HG03520 (cell line): ENCODE measurements at regions not wholly inside any gene's neighbourhood (a gene's known extent, or its start where the extent isn't known, plus 50 kb on each side); places are given as distances from the start of the nearest gene placed in this dataset.

Experiments
- ATAC-seq: cut with Tn5 transposase; IDR thresholded peaks from one replicate; pipeline ENCODE4 v1.9.1; 2021; ENCODE audit warnings: mild to moderate bottlenecking, moderate library complexity; ENCODE audit not compliant: unreplicated experiment

DNA sequence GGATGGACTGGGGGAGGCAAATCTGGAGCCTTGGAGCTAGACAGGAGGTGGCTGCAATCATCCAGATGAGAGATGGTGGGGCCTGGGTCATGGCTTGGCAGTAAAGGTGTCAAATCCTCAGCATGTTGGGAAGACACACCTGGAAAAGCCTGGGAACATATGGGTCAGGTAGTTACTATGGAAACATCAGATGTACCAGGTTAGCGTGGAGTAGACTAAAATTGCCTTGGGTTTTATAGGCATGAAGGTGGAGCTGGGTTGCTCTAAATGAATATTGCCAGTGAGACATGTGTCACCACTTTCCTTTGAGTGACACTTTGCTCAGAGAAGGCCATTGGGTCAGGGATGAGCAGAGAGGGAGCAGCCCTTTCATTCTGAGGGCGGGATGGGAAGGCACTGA, 473.7 kb downstream of the TBC1D22A start:
- ATAC-seq: no peak

DNA sequence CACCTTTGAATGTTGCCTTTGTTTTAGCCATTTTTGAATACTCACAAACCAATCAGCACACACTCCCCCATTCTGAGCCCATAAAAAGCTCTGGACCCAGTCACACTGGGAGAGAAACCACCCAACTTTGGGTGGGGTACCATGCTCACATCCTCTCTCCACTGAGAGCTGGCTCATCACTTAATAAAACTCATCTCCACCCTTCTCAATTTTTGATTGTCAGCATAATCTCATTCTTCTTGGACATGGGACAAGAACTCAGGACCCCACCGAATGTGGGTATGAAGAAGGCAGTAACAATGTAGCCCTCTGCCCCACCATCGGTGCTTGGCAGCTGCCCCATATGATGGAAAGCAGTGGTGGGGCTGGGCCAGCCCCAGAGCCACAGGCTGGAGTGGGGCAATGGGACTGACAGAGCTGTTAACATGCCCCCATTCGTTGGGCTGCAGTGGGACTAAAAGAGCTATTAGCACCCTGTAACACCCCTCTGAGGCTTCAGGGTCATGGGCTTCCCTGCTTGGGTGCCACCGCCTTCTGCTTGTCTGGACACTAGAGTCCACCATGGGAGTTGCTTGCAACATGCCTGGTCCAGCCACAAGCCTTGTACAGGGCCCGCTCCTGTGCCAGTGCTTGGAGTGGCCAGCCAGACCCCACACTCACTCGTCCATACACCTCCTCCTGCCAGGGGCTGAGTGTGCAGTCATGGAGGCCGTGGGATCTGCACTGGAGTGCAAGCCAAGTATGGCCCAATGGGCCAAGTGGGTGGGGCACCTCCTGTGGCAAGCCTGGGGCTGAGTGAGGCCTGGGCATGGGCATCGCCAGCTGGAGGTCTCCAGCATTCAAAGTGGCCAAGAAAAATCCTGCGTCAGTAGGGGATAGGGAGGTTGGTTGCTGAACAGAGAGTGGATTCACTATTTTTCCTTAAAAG, 471.1 kb downstream of the TBC1D22A start:
- ATAC-seq: no peak

DNA sequence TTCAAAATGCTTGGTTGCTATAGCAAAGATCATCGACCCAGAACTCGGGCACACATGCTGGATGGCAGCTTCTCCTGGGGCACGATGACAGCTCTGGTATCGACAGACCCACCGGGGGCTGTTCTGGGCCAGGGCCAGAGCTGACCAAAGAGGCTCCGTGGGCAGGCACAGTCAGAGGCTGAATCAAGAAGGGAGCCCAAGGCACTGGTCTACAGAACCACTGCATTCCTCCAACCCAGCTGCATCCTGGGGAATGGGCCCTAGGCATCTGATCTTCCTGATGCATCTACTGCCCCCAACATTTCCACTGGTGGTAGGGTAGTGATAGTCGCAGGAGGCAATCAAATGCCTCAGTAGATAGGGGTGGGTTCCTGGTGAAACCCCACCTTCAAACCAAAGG, 470.3 kb downstream of the TBC1D22A start:
- no peak for ATAC-seq

DNA sequence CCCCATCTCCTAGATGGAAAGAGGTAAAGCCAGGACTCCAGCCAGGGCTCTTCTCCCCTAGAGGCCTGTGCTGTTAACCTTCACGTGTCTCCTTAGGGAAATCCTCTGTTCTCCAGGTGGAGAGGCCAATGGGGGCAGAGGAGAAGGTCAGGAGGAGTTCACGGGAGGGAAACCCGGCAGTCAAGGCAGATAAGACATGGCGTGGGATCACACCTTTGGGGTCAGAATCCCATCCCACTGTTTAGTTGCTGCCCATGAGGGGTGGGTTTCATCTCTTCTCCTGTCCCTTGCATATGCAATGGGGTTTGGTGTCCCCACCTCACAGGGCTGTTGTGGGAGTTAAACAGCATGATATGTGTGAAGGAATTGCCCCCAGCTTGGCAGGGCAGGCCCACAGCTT, 469.7 kb downstream of the TBC1D22A start:
- ATAC-seq: no peak

DNA sequence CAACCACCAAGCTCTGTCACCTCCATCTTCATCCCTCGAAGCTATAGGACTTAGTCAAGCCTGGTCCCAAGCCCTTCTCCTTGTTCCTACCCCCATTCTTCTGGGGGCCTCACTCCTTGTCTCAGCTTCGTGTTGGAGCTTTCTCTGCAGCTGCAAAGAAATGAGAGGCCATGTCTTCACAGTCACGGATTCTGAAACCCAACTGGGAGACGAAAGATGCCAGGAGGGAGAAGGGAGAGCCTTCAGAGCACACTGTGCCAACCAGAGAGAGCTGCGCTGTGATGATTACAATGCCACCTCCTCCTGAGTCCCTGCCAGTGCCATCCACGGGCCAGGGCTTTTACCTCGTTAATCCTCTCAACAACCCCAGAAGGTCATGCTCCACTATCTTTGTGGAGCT, 469.3 kb downstream of the TBC1D22A start:
- ATAC-seq: no peak

DNA sequence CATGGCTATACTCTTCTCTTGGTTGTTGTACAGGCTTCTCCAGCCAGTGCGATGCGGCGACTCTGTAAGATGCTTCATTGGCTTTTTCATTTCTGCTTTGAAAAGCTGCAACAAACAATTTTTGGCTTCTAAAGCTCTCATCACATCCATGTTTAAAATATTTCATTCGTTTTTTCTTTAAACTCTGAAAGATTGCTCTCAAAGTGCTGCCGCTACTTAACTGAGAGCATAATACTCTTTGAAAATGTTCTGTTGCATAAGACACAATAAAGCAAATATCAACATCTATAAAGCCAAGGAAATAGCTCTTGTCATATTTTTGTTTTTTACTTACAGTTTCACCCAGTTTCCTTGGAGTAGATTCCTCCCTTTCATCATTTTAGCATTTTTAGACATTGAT, 468.3 kb downstream of the TBC1D22A start:
- no peak for ATAC-seq

DNA sequence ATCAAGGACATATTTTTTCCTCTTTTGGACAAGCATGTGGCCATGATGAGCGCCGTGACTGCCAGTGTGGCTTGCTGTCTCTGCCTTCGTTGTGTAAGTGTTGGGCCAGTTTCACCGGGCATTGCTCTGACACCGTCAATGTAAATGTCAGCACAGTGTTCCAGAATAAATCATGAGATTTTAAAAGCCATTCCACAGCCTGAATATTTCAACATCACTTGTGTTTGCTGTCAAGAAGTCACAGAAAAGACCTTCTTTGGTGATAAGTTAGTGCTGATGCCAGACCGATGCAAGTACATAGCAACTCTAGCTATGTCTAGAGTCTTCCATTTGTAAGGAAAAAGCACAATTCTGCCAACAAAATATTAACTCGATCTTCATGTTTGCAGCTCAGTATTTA, 467.8 kb downstream of the TBC1D22A start:
- ATAC-seq: no peak

- ATAC-seq: no peak
Measured at GRCh38 chr22:47228767-47229166, 466.3 kb downstream of the TBC1D22A start.

DNA sequence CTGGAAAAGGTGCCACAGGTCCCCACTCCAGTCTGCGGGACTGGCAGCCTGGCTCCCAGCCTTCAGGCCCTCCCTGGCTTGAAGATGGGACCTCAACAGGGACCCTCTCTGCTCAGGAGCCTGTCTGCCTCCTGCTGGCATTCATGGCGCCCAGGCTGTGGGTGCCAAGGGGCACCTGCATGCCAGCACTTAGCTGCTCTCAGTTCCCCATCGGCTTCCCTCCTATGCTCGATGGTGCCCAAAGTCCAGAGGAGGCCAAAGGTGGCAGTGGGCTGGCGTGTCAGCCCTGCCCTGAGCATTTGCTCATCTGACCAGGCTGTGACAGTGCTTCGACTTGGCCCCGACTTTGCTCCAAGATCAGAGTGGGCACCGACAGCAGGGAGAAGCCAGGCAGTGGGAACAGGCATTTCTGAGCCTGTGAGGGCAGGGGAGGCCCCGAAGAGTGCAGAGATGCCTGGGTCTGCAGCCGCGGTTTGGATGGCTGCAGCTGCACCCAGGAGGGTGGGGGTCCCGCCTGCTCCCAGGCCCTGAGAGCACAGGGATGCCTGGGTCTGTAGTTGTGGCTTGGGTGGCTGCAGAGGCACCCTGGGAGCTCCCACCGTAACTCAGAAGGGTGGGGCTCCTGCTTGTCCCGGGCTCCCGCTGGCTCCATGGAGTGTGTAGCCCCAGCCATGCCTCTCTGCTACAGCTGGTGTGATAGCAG, 463.6 kb downstream of the TBC1D22A start:
- no peak for ATAC-seq

- no peak for ATAC-seq
Measured at GRCh38 chr22:47225080-47225930, 462.9 kb downstream of the TBC1D22A start.
